ELF-1 (cell line): ENCODE measurements at regions not wholly inside any gene's neighbourhood (a gene's known extent, or its start where the extent isn't known, plus 50 kb on each side); places are given as distances from the start of the nearest gene placed in this dataset.

Experiments used
- DNase-seq: peaks from one replicate; pipeline ENCODE4 v3.0.0-alpha.2; 2016; ENCODE audit warnings: low read depth, low spot score

GRCh38 chr20:41951615-41952014 is 333.4 kb upstream of the CHD6 start:
- no peak for DNase-seq

- no peak for DNase-seq
Observed at GRCh38 chr20:41939659-41940058, 321.5 kb upstream of the CHD6 start.

GRCh38 chr20:41938353-41938752 is 320.2 kb upstream of the CHD6 start:
- DNase-seq = no peak

GRCh38 chr20:41935259-41935791 is 317.1 kb upstream of the CHD6 start:
- no peak for DNase-seq

GRCh38 chr20:41932431-41932830 is 314.3 kb upstream of the CHD6 start:
- no peak for DNase-seq

- no peak for DNase-seq
Observed at GRCh38 chr20:41927655-41928054, 309.5 kb upstream of the CHD6 start.

- no peak for DNase-seq
Observed at GRCh38 chr20:41927189-41927588, 309.0 kb upstream of the CHD6 start.

GRCh38 chr20:41925476-41925875 is 307.3 kb upstream of the CHD6 start:
- no peak for DNase-seq

GRCh38 chr20:41923624-41924023 is 305.4 kb upstream of the CHD6 start:
- DNase-seq = no peak

- DNase-seq = no peak
Observed at GRCh38 chr20:41913146-41913545, 295.0 kb upstream of the CHD6 start.

- no peak for DNase-seq
Observed at GRCh38 chr20:41910558-41910957, 292.4 kb upstream of the CHD6 start.

GRCh38 chr20:41905199-41905598 is 287.0 kb upstream of the CHD6 start:
- no peak for DNase-seq

GRCh38 chr20:41903586-41903985 is 285.4 kb upstream of the CHD6 start:
- DNase-seq = no peak

- no peak for DNase-seq
Observed at GRCh38 chr20:41902346-41902745, 284.2 kb upstream of the CHD6 start.

- no peak for DNase-seq
Observed at GRCh38 chr20:41900201-41900691, 282.1 kb upstream of the CHD6 start.

- DNase-seq = no peak
Observed at GRCh38 chr20:41897708-41898107, 279.5 kb upstream of the CHD6 start.

GRCh38 chr20:41895241-41896032 is 277.3 kb upstream of the CHD6 start:
- no peak for DNase-seq

- DNase-seq = no peak
Observed at GRCh38 chr20:41894255-41894963, 276.2 kb upstream of the CHD6 start.

GRCh38 chr20:41892031-41892430 is 273.9 kb upstream of the CHD6 start:
- no peak for DNase-seq

- peak; percentile 6 for DNase-seq
Observed at GRCh38 chr20:41889844-41890224, 271.7 kb upstream of the CHD6 start.

GRCh38 chr20:41889126-41889843 is 271.1 kb upstream of the CHD6 start:
- peak; percentile 13 for DNase-seq

GRCh38 chr20:41888434-41888833 is 270.3 kb upstream of the CHD6 start:
- no peak for DNase-seq
